NOMO-1 treated with DMSO at 0.1 percent for 48 hours (cell line): ENCODE measurements at regions not wholly inside any gene's neighbourhood (a gene's known extent, or its start where the extent isn't known, plus 50 kb on each side); places are given as distances from the start of the nearest gene placed in this dataset.

Experiments used
- DNase-seq: peaks from one replicate; lab custom pipeline; 2025; ENCODE audit not compliant: unreplicated experiment; lab: John Stamatoyannopoulos, UW

DNA sequence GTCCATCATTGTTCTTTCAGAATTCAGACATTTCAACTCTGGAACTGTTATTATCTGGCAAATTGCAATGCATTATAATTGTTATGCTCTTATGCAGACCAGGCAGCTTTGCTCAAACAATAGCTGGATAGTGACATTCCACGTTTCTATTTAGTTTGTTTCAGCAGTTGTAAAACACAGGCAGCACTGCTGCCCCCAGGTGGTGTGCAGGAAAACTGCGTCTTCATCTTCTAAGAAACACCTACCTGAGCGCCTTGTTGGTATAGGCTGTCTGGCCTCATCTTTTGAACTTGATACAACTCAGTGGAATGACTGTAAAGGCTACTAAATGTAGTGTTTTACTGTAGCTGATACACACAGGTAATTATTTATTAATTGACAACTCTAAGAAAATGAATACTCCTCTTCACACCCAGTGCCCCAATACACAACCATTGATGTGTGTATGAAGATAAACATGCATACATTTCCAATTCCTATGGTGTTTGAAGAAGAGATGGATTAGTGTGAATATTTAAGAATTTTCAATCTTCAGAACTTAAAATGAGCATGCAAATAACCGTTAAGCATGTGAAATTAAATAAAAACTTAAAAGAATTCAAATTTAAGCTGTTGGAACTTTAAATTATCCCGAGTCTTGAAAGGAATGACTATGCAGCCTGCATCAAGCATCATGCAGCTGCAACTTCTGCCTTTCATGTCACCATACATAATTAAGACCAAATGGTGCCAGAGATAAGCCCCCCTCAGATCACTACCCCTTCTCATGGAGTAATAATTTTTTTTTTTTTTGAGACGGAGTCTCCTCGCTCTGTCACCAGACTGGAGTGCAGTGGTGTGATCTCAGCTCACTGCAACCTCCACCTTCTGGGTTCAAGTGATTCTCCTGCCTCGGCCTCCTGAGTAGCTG lies 85.6 kb downstream of the CD8B2 start:
- DNase-seq = peak; percentile 18

DNA sequence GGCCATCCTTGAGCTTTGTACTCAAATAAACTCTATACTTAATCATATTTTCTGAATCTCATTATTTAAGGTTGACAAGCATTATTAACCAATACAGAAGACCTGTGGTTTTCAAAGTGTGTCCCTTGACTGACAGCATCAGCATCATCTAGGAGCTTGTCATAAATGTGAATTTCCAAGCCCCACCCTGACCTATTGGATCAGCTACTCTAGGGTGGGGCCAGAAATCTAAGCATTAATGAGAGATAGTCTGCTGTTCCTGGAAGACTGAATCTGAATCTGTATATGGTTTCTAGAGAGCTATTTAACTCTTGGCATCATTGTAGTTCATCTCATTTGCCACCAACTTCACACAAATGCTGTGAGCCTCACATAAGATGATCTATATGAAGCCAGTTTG lies 86.6 kb downstream of the CD8B2 start:
- no peak for DNase-seq

DNA sequence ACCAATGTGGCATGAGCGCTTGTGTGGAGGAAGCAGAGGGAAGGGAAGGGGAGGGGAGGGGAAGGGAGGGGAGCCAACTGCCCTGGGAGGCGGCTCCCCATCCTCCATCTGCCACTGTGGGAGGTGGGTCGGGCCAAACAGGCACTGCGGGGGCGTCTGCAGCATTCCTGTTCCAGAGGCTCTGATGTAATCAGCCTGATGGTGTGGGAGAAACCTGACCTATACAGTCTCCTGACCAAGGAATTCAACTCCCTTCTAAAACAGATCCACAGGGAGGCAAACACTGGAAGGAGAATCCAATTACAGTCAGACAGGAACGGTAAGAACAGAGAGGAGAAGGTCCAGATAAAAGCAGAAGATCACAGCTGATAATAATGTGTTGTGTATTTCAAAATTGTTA lies 88.8 kb downstream of the CD8B2 start:
- DNase-seq = no peak

DNA sequence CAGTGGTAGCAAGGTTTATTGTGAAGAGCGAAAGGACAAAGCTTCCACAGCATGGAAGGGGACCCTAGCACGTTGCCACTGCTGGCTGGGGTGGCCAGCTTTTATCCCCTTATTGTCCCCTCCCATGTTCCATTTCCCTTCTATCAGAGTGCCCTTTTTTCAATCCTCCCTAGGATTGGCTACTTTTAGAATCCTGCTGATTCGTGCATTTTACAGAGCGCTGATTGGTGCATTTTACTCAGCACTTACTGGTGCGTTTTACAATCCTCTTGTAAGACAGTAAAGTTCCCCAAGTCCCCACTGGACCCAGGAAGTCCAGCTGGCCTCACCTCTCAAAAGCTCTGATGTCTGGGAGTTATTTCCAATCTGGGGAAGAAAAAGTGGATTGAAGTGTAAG lies 90.1 kb downstream of the CD8B2 start:
- DNase-seq = no peak

DNA sequence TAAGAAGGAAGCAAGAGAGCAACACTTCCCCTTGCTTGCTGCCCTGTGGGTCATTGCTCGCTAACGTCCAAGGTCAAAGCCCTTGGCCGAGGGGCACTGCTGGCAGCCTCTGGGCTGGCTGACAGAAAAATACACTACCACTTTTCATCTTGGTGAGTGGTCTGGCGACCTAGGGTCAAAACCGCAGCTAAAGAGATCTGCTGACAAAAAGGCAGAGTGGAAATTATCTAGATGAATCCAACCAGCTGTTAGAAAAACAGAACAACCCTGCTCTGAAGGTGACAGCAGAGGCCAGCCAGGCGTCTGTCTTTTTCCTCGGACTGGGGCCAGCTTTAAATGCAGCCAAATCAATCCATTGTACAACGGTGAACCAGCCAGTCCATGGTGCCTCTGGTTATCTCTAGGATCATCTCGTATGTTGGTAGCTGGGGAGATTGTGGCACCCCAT lies 92.6 kb downstream of the CD8B2 start:
- DNase-seq = peak; percentile 15

DNA sequence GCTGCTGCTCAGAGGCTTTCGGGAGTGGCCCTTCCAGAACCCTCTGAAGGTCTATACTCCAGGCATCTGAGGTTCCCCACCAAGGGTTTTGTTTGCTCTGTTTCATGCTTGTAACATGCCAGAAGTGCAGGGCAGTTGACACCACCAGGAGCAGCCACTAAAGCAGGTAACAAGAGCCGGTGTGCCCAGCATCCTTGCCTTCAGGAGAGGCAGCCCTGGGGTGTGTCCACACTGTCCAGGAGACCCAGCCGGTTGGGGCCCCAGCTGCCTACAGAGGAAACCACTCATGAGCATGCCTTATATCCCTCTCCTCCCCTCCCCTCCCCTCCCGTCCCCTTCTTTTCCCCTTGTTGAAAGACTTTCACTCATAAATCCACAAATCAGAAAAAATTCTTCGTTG lies 93.1 kb downstream of the CD8B2 start:
- DNase-seq = no peak

DNA sequence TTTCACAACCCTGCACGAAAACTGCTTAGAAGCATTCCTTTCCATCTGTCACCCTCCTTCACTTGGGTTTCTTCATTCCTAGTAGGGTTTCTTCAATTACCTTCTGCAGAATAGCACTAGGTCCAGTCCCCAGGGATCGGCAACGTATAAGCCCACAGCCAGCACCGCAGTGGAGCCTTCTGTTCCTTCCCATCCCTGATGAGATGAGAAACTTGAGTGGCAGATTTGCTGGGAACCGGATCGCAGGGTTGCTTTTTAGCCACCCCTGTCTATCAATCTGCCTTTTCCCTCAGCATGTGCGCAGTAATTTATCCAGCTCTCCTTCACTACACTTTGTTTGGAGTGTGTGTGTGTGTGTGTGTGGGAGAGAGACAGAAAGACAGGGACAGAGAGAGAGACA lies 94.2 kb downstream of the CD8B2 start:
- DNase-seq = no peak

DNA sequence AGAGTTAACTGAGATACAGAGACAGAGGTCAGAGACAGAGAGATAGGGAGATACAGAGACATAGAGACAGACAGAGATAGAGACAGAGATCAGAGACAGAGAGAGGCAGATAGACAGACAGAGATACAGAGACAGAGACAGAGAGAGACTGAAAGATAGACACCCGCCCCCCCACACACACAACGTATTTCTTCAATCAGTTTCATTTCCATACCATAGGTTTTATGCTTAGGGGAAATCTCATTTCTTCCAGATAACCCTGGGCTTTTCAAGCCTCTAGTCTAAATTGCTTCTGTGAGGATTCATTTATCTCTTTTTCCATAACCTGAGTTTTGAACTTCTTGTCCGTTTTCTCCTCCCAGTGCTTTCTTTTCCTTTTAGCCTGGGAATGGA lies 94.6 kb downstream of the CD8B2 start:
- DNase-seq = no peak

DNA sequence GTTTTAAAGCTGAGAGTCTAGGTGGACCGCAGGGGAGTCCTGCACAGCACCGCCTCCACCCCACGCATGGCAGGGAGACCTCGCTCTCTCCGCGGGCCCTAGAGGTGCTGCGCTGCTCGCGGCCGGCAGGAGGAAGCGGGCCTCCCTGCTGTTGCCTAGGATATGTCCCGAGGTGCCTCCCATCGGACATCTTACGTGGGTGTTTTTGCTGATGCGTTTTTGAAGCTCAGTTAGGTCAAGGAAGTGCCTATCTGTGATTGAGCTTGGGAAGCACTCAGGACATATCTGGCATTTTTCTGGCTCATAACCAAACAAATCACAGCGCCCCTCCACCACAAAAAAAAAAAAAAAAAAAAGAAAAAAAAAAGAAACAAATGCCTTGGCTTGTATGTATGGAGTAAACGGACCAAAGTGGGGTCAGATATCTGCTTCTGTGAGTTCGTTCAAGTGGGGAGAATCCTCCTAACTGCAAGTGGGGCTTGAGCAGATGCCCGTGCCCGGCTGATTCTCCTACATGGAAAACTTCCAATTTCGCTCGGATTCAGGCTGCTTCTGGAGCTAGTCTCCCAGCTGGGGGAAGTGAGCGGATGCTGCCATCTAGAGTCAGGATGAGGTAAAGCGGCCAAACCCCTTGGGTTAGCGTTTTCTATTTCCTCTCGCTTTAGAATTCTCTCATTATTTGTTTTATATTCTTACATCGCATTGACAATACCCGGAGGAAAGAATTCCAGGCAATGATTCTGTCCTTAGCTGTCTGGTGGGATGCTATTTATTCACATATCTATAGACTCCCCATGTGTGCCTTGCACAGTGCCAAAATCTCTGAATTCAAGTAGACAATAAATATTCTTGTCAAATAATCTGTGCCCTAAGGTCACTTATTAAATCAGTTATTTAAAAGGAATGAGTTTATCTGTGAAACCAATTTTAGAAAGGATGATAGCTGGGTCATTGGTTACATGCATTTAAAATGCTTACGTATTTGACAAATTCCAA lies 95.3 kb downstream of the CD8B2 start:
- DNase-seq = peak; percentile 62

DNA sequence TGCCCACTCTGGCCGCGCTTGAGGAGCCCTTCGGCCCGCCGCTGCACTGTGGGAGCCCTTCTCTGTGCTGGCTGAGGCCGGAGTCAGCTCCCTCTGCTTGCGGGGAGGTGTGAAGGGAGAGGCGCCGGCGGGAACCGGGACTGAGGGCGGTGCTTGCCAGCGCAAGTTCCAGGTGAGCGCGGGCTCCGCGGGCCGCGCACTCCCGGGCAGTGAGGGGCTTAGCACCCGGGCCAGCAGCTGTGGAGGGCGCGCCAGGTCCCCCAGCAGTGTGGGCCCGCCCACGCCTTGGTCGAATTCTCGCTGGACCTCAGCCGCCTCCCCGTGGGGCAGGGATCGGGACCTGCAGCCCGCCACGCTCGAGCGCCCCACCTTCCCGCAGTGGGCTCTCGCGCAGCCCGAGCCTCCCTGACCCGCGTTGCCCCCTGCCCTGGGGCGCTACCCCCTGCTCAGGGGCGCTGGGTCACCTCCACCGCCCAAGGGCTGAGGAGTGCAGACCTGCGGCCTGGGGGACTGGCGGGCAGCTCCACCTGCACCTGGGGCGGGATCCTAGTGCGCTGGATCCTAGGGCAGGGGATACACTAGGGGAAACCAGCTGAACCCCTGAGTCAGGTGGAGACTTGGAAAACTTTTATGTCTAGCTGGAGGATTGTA lies 97.3 kb downstream of the CD8B2 start:
- no peak for DNase-seq

DNA sequence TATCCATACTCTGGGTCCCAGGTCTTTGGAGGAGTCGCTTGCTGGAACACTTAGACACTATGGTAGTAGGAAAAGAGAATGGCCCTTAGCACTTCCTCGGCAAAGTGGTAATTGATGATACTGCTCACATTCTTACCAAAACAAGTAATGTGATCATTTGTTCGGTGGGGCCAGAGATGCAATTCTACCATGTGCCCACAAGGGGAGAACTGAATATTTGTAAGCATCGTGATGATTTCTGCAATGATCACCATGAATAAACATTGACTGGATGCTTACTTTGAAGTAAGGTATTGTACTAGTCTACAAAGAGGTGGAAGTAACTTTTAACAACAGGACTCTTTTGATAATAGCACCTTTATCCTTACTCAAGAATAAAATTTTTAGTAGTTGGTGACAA lies 109.7 kb downstream of the CD8B2 start:
- no peak for DNase-seq

DNA sequence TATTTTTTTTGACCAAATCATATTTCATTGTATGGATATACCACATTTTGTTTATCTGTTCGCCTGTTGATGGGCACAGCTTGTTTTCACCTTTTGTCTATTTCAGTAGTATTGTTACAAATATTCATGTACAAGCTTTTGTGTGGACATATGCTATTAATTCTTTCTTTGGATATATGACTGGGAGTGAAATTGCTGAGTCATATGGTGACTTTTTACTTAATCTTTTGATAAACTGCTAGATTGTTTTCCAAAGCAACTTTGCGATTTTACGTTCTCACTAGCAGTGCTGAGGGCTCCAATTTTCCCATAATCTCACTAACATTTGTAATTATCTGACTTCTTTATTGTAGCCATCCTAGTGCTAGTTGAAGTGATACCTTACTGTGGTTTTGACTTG lies 112.4 kb downstream of the CD8B2 start:
- no peak for DNase-seq

DNA sequence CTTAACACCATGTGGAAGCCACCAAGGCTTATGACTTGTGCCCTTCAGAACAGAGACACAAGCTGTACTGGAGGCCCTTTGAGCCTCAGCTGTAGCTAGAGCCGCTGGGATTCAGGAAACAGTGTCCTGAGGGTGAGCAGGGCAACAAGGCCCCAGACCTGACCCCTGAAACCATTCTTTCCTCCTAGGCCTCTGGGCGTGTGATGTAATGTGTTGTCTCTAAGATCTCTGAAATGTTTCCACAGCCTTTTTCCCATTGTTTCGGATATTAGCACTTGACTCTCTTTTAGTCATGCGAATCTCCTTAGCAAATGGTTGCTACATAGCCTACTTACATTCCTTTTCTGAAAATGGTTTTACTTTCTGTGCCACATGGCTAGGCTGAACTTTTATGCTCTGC lies 114.9 kb downstream of the CD8B2 start:
- no peak for DNase-seq

DNA sequence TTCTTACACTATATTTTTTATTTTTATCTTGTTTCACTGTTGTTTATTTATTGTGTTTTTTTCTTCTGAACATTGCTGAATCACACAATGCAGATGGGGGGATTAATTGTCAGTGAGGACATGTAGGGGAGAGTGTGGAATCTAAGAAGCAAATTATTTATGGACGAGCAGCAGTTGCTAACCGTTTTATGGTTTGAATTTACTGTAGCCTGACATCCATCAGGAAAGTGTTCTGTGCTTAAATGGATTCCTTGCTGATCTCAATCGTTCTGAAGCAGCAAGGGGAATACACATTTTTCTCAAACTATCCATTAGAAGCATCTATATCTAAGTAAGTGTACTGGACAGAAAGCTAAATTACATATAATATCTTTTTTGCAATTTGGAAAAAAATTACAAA lies 119.5 kb downstream of the CD8B2 start:
- no peak for DNase-seq

DNA sequence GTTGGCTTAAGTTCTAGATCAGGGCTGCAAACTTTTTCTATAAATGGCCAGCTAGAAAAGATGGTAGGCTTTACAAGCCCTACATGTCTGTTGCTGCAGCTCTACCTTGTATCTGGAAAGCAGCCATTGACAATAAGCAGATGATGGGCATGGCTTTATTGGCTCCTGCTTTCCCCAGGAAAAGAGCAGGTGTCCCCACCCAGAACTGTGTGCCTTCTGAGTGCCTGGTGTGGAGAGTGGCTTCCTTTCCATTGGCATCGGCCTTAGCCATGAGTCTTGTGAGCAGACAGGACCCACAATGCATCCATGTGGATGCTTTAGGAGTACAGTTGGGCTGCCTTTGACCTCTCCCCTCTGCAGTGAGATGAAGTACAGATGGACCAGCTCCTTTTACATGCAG lies 120.2 kb downstream of the CD8B2 start:
- DNase-seq = no peak

DNA sequence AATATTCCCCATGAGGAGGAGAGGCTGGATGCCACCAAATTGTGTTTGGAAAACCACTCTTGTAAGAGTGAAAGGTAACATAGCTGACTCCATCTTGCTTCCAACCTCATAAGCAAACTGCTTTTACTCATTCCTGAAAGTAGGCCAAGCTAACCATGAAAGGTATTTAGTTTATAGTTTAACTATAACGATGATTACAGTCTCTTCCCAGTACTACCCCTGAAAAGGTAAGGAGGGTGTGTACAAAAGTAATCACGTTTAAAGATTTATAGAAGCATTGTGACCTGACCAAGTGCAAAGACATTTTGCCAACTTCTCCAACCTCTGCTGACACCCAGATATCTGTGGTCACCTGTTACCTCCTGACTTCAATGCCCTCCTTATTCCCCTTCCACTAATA lies 122.6 kb downstream of the CD8B2 start:
- DNase-seq = no peak

DNA sequence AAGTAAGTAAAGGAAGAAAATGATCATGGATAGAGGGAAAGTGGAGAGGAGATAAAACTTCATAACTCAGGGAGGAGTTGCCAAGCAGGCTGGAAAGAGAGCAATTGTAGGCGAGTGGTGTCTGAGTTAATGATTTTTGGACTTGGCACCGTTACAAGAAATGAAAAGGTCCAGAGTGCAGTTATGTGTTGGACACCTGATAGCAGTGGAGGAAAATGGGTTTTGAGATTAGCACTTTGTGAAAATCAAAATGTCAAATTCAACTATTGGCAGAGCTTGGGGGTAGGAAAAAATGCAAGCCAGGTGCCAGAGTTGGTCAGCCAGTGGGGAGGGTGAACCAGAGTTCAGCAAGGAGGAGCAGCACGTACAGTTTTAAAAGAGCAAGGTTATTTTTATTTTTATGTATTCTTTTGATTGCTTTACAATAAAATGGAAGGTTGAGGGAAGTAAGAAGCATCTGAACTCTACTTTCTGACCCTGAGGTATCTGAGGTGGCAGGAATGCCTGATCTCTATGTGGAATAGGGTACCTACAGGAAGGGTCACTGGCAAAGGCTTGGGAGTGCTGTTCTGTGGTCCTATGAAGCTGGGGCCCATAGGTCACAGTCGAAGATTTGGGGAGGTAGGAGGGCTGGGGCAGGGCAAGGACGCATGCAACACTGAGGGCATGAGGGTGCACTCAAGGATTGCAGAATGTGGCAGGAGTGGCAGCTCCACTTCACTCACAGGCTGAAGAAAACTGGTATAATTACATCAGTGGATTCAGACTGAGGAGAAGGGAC lies 127.5 kb downstream of the CD8B2 start:
- no peak for DNase-seq

DNA sequence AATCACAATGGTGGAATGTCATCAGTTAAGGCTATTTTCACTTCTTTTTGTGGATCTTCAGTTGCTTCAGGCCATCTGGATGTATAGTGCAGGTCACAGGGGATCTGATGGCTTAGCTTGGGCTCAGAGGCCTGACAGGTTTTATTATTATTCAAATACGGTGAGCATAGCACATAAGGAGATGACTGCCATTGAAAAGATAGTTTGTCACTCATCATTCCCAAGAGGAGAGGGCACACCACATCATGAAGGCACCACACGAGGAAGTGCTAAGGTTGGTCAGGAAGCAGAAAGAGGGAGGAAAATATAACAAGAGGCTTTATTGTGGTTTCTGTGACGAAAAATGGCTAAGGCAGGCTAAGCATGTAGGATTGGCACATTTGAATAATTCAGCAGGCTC lies 131.4 kb downstream of the CD8B2 start:
- no peak for DNase-seq

DNA sequence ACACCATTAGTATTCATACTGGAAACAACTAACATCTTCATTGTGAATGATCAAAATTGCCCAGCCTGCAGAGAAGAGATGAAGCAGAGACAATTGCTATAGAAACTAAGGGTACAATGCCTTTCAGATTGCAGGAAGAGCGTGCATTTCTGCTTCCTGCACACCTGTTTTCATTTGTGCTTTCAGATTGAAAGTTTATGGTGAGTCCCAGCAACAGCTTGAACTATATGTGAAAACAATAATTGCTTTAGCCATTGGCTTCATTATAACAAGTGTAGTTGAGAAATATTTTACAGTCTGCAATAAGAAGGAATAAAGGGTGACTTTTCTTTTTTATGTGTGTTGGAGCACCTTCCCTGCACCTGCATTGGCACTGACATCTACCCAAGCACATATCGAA lies 136.3 kb downstream of the CD8B2 start:
- DNase-seq = no peak

DNA sequence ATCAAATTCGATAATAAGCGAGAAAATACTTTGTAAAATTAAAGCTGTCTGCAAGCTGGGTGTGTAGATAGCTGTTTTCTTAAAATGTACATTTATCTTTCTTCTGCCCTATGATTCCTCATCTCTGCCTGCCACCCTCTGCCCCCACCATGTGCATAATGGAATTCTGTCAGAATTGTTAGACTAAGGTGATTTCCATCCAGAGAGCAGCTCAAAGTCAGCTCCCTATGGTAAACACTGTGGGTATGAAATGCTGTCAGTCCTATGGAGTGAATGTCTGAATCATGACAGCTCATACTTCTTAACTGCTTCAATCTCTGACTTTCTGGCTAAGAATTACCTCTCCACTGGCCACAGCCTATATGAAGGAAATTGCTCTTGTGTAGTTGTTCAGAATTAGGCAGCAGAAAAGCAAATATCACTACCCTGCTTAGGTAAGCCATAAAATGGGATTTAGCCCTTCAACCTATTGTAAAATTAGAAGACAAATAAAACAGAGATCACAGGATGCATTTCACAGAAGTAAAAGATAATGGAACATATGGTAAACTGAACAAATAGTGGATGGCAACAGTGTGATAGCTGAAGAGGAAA lies 137.7 kb downstream of the CD8B2 start:
- no peak for DNase-seq
